HG02623 (cell line): ENCODE measurements at regions not wholly inside any gene's neighbourhood (a gene's known extent, or its start where the extent isn't known, plus 50 kb on each side); places are given as distances from the start of the nearest gene placed in this dataset.
"Not testable (repeated sequence)": the region's sequence is repeated elsewhere in the genome, so short reads cannot be mapped to it uniquely, and the experiment has no call there.

Experiments used
- ATAC-seq: cut with Tn5 transposase; IDR thresholded peaks from one replicate; pipeline ENCODE4 v1.9.1; 2021; ENCODE audit warnings: moderate library complexity; ENCODE audit not compliant: unreplicated experiment

- ATAC-seq = no peak
Measured at GRCh38 chr6:80441131-80441530, 334.7 kb downstream of the BCKDHB start.

GRCh38 chr6:80440496-80441115 lies 334.1 kb downstream of the BCKDHB start:
- no peak for ATAC-seq

GRCh38 chr6:80439721-80440470 lies 333.4 kb downstream of the BCKDHB start:
- no peak for ATAC-seq

- ATAC-seq = no peak
Measured at GRCh38 chr6:80438772-80439171, 332.3 kb downstream of the BCKDHB start.

- ATAC-seq = no peak
Measured at GRCh38 chr6:80437801-80438200, 331.3 kb downstream of the BCKDHB start.

- no peak for ATAC-seq
Measured at GRCh38 chr6:80437221-80437620, 330.8 kb downstream of the BCKDHB start.

GRCh38 chr6:80436663-80437062 lies 330.2 kb downstream of the BCKDHB start:
- ATAC-seq = no peak

GRCh38 chr6:80435457-80435856 lies 329.0 kb downstream of the BCKDHB start:
- no peak for ATAC-seq

- no peak for ATAC-seq
Measured at GRCh38 chr6:80434691-80435350, 328.4 kb downstream of the BCKDHB start.

GRCh38 chr6:80433673-80434025 lies 327.2 kb downstream of the BCKDHB start:
- ATAC-seq = no peak

GRCh38 chr6:80433010-80433672 lies 326.7 kb downstream of the BCKDHB start:
- no peak for ATAC-seq

- ATAC-seq = no peak
Measured at GRCh38 chr6:80425089-80425823, 318.8 kb downstream of the BCKDHB start.

- ATAC-seq = no peak
Measured at GRCh38 chr6:80411486-80411885, 305.0 kb downstream of the BCKDHB start.

GRCh38 chr6:80407976-80408375 lies 301.5 kb downstream of the BCKDHB start:
- not testable (repeated sequence) for ATAC-seq

GRCh38 chr6:80404889-80405288 lies 298.4 kb downstream of the BCKDHB start:
- ATAC-seq = no peak

- ATAC-seq = no peak
Measured at GRCh38 chr6:80403365-80403764, 296.9 kb downstream of the BCKDHB start.

GRCh38 chr6:80402266-80402665 lies 295.8 kb downstream of the BCKDHB start:
- ATAC-seq = no peak
